Tibial artery (tissue), 4 donors: ENCODE measurements at regions not wholly inside any gene's neighbourhood (a gene's known extent, or its start where the extent isn't known, plus 50 kb on each side); places are given as distances from the start of the nearest gene placed in this dataset.

ENCODE experiments used
- DNase-seq, 2 donors: peaks; one replicate each; pipeline ENCODE4 v3.0.0-alpha.2; 2019
- H3K27ac ChIP-seq, 2 donors: fragments of 200-600 bp; sonication (generic) in 1 of 2; 1 replicate in 1 of 2; 2 replicates in 1 of 2; pipeline ENCODE4 v1.5.1; 2018 to 2019; ENCODE audit warnings: mild to moderate bottlenecking in 1 of 2
- H3K27me3 ChIP-seq, 2 donors: fragments of 200-600 bp; sonication (generic) in 1 of 2; one replicate each; pipeline versions ENCODE4 v1.5.1 to v1.6.0; 2016 to 2019
- H3K36me3 ChIP-seq, 3 donors: fragments of 200-600 bp; sonication (generic) in 2 of 3; one replicate each; pipeline ENCODE4 v1.5.1; 2016 to 2019; ENCODE audit warnings: mild to moderate bottlenecking in 2 of 3
- H3K4me1 ChIP-seq, 4 donors: fragments of 200-600 bp; sonication (generic) in 2 of 4; 1 replicate in 3 of 4; 2 replicates in 1 of 4; pipeline ENCODE4 v1.5.1; 2016 to 2019
- H3K4me3 ChIP-seq, 2 donors: fragments of 200-600 bp; sonication (generic) in 1 of 2; 1 replicate in 1 of 2; 2 replicates in 1 of 2; pipeline ENCODE4 v1.5.1; 2018 to 2019; ENCODE audit warnings: mild to moderate bottlenecking in 2 of 2
- H3K9me3 ChIP-seq, 3 donors: fragments of 200-600 bp; sonication (generic) in 1 of 3; one replicate each; pipeline ENCODE4 v1.5.1; 2016 to 2019
- CTCF ChIP-seq, 2 experiments: fragments of 200-600 bp in 1 of 2; fragments of 450-650 bp in 1 of 2; IDR thresholded peaks; one replicate each; pipeline ENCODE4 v1.5.1; 2017 to 2019; ENCODE audit warnings: antibody characterized with exemption in 2 of 2, mild to moderate bottlenecking in 1 of 2, moderate library complexity in 1 of 2
- intact Hi-C: fragments of 100-400 bp; cut with DNase I; formaldehyde crosslinking; loops from one replicate; pipeline ENCODE4 v1.15.0; 2023; ENCODE audit warnings: low total_unique reads

- Histone ChIP-seq H3K36me3 (no peaks in the 10 kb centered on the region), H3K4me1 (no peaks in the 10 kb centered on the region), H3K27me3 (no peaks in the 10 kb centered on the region), H3K9me3 (no peaks in the 10 kb centered on the region), H3K4me3 (no peak overlapping the region), H3K27ac (no peak overlapping the region)
- intact Hi-C loops: no loop called here
- TF ChIP-seq CTCF (IDR thresholded peaks at IDR 0.05): no peak
- no peak for DNase-seq
These were observed 380.1 kb upstream of the DDI1 start for GRCh38 chr11:103656382-103656781.

GRCh38 chr11:103659206-103659618 is 377.2 kb upstream of the DDI1 start:
- intact Hi-C loops: no loop called here
- no peak for TF ChIP-seq CTCF (IDR thresholded peaks at IDR 0.05)

GRCh38 chr11:103659743-103660142 is 376.7 kb upstream of the DDI1 start:
- TF ChIP-seq CTCF (IDR thresholded peaks at IDR 0.05): no peak
- Histone ChIP-seq H3K4me1 (no peaks in the 10 kb centered on the region), H3K4me3 (no peak overlapping the region), H3K27me3 (no peaks in the 10 kb centered on the region), H3K9me3 (no peaks in the 10 kb centered on the region), H3K27ac (no peak overlapping the region), H3K36me3 (no peaks in the 10 kb centered on the region)
- no peak for DNase-seq
- intact Hi-C loops: no loop called here

More at GRCh38 chr11:103659206-103659618, 377.2 kb upstream of the DDI1 start:
- Histone ChIP-seq H3K4me3 (no peak overlapping the region), H3K36me3 (no peaks in the 10 kb centered on the region), H3K4me1 (no peaks in the 10 kb centered on the region), H3K27ac (no peak overlapping the region), H3K9me3 (no peaks in the 10 kb centered on the region), H3K27me3 (no peaks in the 10 kb centered on the region)
- DNase-seq: no peak

GRCh38 chr11:103661185-103661584 is 375.3 kb upstream of the DDI1 start:
- Histone ChIP-seq H3K4me1 (no peaks in the 10 kb centered on the region), H3K27ac (no peak overlapping the region), H3K4me3 (no peak overlapping the region), H3K9me3 (no peaks in the 10 kb centered on the region), H3K27me3 (no peaks in the 10 kb centered on the region), H3K36me3 (no peaks in the 10 kb centered on the region)
- no peak for TF ChIP-seq CTCF (IDR thresholded peaks at IDR 0.05)
- intact Hi-C loops: no loop called here
- no peak for DNase-seq

- H3K9me3 ChIP-seq: no peaks in the 10 kb centered on the region
- intact Hi-C loops: no loop called here
- DNase-seq: no peak
- H3K27ac ChIP-seq: no peak overlapping the region
- no peak overlapping the region for H3K4me3 ChIP-seq
- TF ChIP-seq CTCF (IDR thresholded peaks at IDR 0.05): no peak
- H3K27me3 ChIP-seq: no peaks in the 10 kb centered on the region
- no peaks in the 10 kb centered on the region for H3K4me1 ChIP-seq
- H3K36me3 ChIP-seq: no peaks in the 10 kb centered on the region
These were observed 374.4 kb upstream of the DDI1 start for GRCh38 chr11:103661991-103662390.

GRCh38 chr11:103662880-103663279 is 373.6 kb upstream of the DDI1 start:
- no peak overlapping the region for H3K27ac ChIP-seq
- no peaks in the 10 kb centered on the region for H3K27me3 ChIP-seq
- H3K9me3 ChIP-seq: no peaks in the 10 kb centered on the region
- no peaks in the 10 kb centered on the region for H3K4me1 ChIP-seq
- no peak for DNase-seq
- intact Hi-C loops: no loop called here
- no peak for TF ChIP-seq CTCF (IDR thresholded peaks at IDR 0.05)
- no peaks in the 10 kb centered on the region for H3K36me3 ChIP-seq
- H3K4me3 ChIP-seq: no peak overlapping the region
